ENCODE measurements at regions not wholly inside any gene's neighbourhood (a gene's known extent, or its start where the extent isn't known, plus 50 kb on each side); places are given as distances from the start of the nearest gene placed in this dataset.

GRCh38 chr1:34360574-34360973 lies 183.9 kb downstream of the C1orf94 start:
- Histone ChIP-seq H3K36me3 (ENCODE audit: control insufficient read depth in 1 of 2, insufficient read depth in 2 of 2, low read length in 2 of 2) (no peaks in the 10 kb centered on the region), H4K8ac (ENCODE audit: low read depth, low read length) (no peak overlapping the region), H3K23ac (ENCODE audit: low read length) (no peak overlapping the region), H4K12ac (ENCODE audit: low read depth, low read length) (no peak overlapping the region), H2BK5ac (ENCODE audit: low read depth, low read length, poor library complexity) (no peak overlapping the region), H3K9me3 (ENCODE audit: insufficient read depth, low read depth, low read length) (no peaks in the 10 kb centered on the region), H2AK5ac (ENCODE audit: low read length) (no peak overlapping the region), H3K9ac (ENCODE audit: low read length) (no peak overlapping the region), H3K79me2 (ENCODE audit: control insufficient read depth, insufficient read depth, low read length, poor library complexity) (no peaks in the 10 kb centered on the region), H3K79me1 (ENCODE audit: low read length) (no peaks in the 10 kb centered on the region), H4K91ac (ENCODE audit: low read depth, low read length) (no peak overlapping the region), H3K27ac (ENCODE audit: low read depth, low read length) (no peak overlapping the region), H3K4me2 (ENCODE audit: low read length) (no peak overlapping the region), H3K4ac (ENCODE audit: low read depth, low read length) (no peak overlapping the region), H3K18ac (ENCODE audit: low read length) (no peak overlapping the region), H2AFZ (ENCODE audit: insufficient read depth, low read length, poor library complexity) (no peak overlapping the region), H2BK12ac (ENCODE audit: low read length) (no peak overlapping the region), H2BK120ac (ENCODE audit: insufficient read depth, low read length, poor library complexity) (no peak overlapping the region), H3K4me1 (ENCODE audit: control insufficient read depth in 1 of 2, insufficient read depth in 2 of 2, low read length in 2 of 2) (no peaks in the 10 kb centered on the region), H3K14ac (ENCODE audit: low read length) (no peak overlapping the region), H3K27me3 (ENCODE audit: insufficient read depth, low read length) (no peaks in the 10 kb centered on the region), H3K4me3 (ENCODE audit: low read depth, low read length) (no peak overlapping the region)
- DNase-seq, result no peak
- WGBS (ENCODE audit: extremely low coverage, insufficient coverage, insufficient read length), result no CpG with 5 or more reads among the region's 3 CpGs

- no peaks in the 10 kb centered on the region for H3K79me1 ChIP-seq (ENCODE audit: low read length)
- H2AFZ ChIP-seq (ENCODE audit: insufficient read depth, low read length, poor library complexity), result no peak overlapping the region
- no peak overlapping the region for H3K27ac ChIP-seq (ENCODE audit: low read depth, low read length)
- no CpG with 5 or more reads among the region's 3 CpGs for WGBS (ENCODE audit: extremely low coverage, insufficient coverage, insufficient read length)
- H3K4ac ChIP-seq (ENCODE audit: low read depth, low read length), result no peak overlapping the region
- no peak overlapping the region for H4K8ac ChIP-seq (ENCODE audit: low read depth, low read length)
- no peak for DNase-seq
- H3K23ac ChIP-seq (ENCODE audit: low read length), result peak overlapping the region; percentile 31
- no peaks in the 10 kb centered on the region for H3K36me3 ChIP-seq (ENCODE audit: control insufficient read depth in 1 of 2, insufficient read depth in 2 of 2, low read length in 2 of 2)
- no peak overlapping the region for H3K4me2 ChIP-seq (ENCODE audit: low read length)
- H3K27me3 ChIP-seq (ENCODE audit: insufficient read depth, low read length), result no peaks in the 10 kb centered on the region
- H3K14ac ChIP-seq (ENCODE audit: low read length), result no peak overlapping the region
- no peak overlapping the region for H3K4me3 ChIP-seq (ENCODE audit: low read depth, low read length)
- no peak overlapping the region for H2BK12ac ChIP-seq (ENCODE audit: low read length)
- H2BK120ac ChIP-seq (ENCODE audit: insufficient read depth, low read length, poor library complexity), result no peak overlapping the region
- no peak overlapping the region for H4K12ac ChIP-seq (ENCODE audit: low read depth, low read length)
- H3K9ac ChIP-seq (ENCODE audit: low read length), result no peak overlapping the region
- H3K9me3 ChIP-seq (ENCODE audit: insufficient read depth, low read depth, low read length), result no peaks in the 10 kb centered on the region
- H4K91ac ChIP-seq (ENCODE audit: low read depth, low read length), result no peak overlapping the region
- no peaks in the 10 kb centered on the region for H3K4me1 ChIP-seq (ENCODE audit: control insufficient read depth in 1 of 2, insufficient read depth in 2 of 2, low read length in 2 of 2)
- no peak overlapping the region for H3K18ac ChIP-seq (ENCODE audit: low read length)
- no peaks in the 10 kb centered on the region for H3K79me2 ChIP-seq (ENCODE audit: control insufficient read depth, insufficient read depth, low read length, poor library complexity)
- no peak overlapping the region for H2AK5ac ChIP-seq (ENCODE audit: low read length)
- no peak overlapping the region for H2BK5ac ChIP-seq (ENCODE audit: low read depth, low read length, poor library complexity)
Observed at GRCh38 chr1:34361121-34361520, 184.4 kb downstream of the C1orf94 start.

- Histone ChIP-seq H4K8ac (ENCODE audit: low read depth, low read length) (no peak overlapping the region), H3K14ac (ENCODE audit: low read length) (no peak overlapping the region), H3K4me3 (ENCODE audit: low read depth, low read length) (no peak overlapping the region), H3K9me3 (ENCODE audit: insufficient read depth, low read depth, low read length) (no peaks in the 10 kb centered on the region), H4K91ac (ENCODE audit: low read depth, low read length) (no peak overlapping the region), H3K4me2 (ENCODE audit: low read length) (no peak overlapping the region), H3K18ac (ENCODE audit: low read length) (no peak overlapping the region), H3K4ac (ENCODE audit: low read depth, low read length) (no peak overlapping the region), H3K27me3 (ENCODE audit: insufficient read depth, low read length) (no peaks in the 10 kb centered on the region), H3K27ac (ENCODE audit: low read depth, low read length) (no peak overlapping the region), H2BK120ac (ENCODE audit: insufficient read depth, low read length, poor library complexity) (no peak overlapping the region), H2BK5ac (ENCODE audit: low read depth, low read length, poor library complexity) (no peak overlapping the region), H3K9ac (ENCODE audit: low read length) (no peak overlapping the region), H3K36me3 (ENCODE audit: control insufficient read depth in 1 of 2, insufficient read depth in 2 of 2, low read length in 2 of 2) (no peaks in the 10 kb centered on the region), H3K23ac (ENCODE audit: low read length) (no peak overlapping the region), H2AK5ac (ENCODE audit: low read length) (no peak overlapping the region), H3K79me1 (ENCODE audit: low read length) (no peaks in the 10 kb centered on the region), H2BK12ac (ENCODE audit: low read length) (no peak overlapping the region), H2AFZ (ENCODE audit: insufficient read depth, low read length, poor library complexity) (no peak overlapping the region), H3K79me2 (ENCODE audit: control insufficient read depth, insufficient read depth, low read length, poor library complexity) (no peaks in the 10 kb centered on the region), H3K4me1 (ENCODE audit: control insufficient read depth in 1 of 2, insufficient read depth in 2 of 2, low read length in 2 of 2) (no peaks in the 10 kb centered on the region), H4K12ac (ENCODE audit: low read depth, low read length) (no peak overlapping the region)
- no peak for DNase-seq
- WGBS (ENCODE audit: extremely low coverage, insufficient coverage, insufficient read length), result no CpG with 5 or more reads among the region's 2 CpGs
Observed at GRCh38 chr1:34361781-34362357, 185.2 kb downstream of the C1orf94 start.

- Histone ChIP-seq H3K4me3 (ENCODE audit: low read depth, low read length) (no peak overlapping the region), H3K9ac (ENCODE audit: low read length) (no peak overlapping the region), H3K18ac (ENCODE audit: low read length) (no peak overlapping the region), H3K4me2 (ENCODE audit: low read length) (no peak overlapping the region), H3K4me1 (ENCODE audit: control insufficient read depth in 1 of 2, insufficient read depth in 2 of 2, low read length in 2 of 2) (no peaks in the 10 kb centered on the region), H2AK5ac (ENCODE audit: low read length) (no peak overlapping the region), H3K23ac (ENCODE audit: low read length) (no peak overlapping the region), H3K79me1 (ENCODE audit: low read length) (no peaks in the 10 kb centered on the region), H4K91ac (ENCODE audit: low read depth, low read length) (no peak overlapping the region), H2BK12ac (ENCODE audit: low read length) (no peak overlapping the region), H3K27me3 (ENCODE audit: insufficient read depth, low read length) (no peaks in the 10 kb centered on the region), H4K8ac (ENCODE audit: low read depth, low read length) (no peak overlapping the region), H3K14ac (ENCODE audit: low read length) (no peak overlapping the region), H3K4ac (ENCODE audit: low read depth, low read length) (no peak overlapping the region), H2BK120ac (ENCODE audit: insufficient read depth, low read length, poor library complexity) (no peak overlapping the region), H3K36me3 (ENCODE audit: control insufficient read depth in 1 of 2, insufficient read depth in 2 of 2, low read length in 2 of 2) (no peaks in the 10 kb centered on the region), H2AFZ (ENCODE audit: insufficient read depth, low read length, poor library complexity) (no peak overlapping the region), H4K12ac (ENCODE audit: low read depth, low read length) (no peak overlapping the region), H3K9me3 (ENCODE audit: insufficient read depth, low read depth, low read length) (no peaks in the 10 kb centered on the region), H3K27ac (ENCODE audit: low read depth, low read length) (no peak overlapping the region), H2BK5ac (ENCODE audit: low read depth, low read length, poor library complexity) (no peak overlapping the region), H3K79me2 (ENCODE audit: control insufficient read depth, insufficient read depth, low read length, poor library complexity) (no peaks in the 10 kb centered on the region)
- DNase-seq, result no peak
- no CpG with 5 or more reads among the region's 4 CpGs for WGBS (ENCODE audit: extremely low coverage, insufficient coverage, insufficient read length)
Observed at GRCh38 chr1:34362949-34363348, 186.2 kb downstream of the C1orf94 start.
